ENCODE measurements at regions not wholly inside any gene's neighbourhood (a gene's known extent, or its start where the extent isn't known, plus 50 kb on each side); places are given as distances from the start of the nearest gene placed in this dataset.
"Not testable (repeated sequence)": the region's sequence is repeated elsewhere in the genome, so short reads cannot be mapped to it uniquely, and the experiment has no call there.

DNA sequence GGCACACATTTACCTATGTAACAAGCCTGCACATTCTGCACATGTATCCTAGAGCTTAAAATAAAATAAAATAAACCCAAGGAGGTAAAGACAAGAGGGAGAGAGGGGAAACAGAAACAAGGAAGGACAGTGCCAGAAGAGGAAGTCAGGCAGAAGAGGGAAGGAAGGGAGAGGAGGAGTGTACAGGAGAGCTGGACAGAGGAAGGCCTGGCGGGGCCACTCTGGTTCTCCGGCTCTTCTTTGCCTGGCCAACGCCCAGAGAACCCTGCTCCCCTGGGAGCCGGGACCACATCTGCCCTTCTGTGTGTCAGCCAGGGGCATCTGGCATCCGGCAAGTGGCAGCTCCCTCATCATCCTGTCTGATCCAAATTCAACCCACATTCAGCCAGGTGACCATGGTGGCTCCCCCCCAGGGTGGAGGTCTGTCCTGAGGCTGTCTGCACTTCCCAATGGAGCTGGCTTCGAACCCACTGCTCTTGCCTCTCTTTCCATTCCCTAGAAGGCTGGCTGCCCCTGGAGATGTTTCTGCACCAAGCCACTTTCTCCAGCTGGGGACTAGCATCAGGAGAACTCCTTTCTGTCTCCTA is 55.5 kb upstream of the RABL2A start:
- TF ChIP-seq, protein P1, sequence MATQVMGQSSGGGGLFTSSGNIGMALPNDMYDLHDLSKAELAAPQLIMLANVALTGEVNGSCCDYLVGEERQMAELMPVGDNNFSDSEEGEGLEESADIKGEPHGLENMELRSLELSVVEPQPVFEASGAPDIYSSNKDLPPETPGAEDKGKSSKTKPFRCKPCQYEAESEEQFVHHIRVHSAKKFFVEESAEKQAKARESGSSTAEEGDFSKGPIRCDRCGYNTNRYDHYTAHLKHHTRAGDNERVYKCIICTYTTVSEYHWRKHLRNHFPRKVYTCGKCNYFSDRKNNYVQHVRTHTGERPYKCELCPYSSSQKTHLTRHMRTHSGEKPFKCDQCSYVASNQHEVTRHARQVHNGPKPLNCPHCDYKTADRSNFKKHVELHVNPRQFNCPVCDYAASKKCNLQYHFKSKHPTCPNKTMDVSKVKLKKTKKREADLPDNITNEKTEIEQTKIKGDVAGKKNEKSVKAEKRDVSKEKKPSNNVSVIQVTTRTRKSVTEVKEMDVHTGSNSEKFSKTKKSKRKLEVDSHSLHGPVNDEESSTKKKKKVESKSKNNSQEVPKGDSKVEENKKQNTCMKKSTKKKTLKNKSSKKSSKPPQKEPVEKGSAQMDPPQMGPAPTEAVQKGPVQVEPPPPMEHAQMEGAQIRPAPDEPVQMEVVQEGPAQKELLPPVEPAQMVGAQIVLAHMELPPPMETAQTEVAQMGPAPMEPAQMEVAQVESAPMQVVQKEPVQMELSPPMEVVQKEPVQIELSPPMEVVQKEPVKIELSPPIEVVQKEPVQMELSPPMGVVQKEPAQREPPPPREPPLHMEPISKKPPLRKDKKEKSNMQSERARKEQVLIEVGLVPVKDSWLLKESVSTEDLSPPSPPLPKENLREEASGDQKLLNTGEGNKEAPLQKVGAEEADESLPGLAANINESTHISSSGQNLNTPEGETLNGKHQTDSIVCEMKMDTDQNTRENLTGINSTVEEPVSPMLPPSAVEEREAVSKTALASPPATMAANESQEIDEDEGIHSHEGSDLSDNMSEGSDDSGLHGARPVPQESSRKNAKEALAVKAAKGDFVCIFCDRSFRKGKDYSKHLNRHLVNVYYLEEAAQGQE (IDR thresholded peaks at IDR 0.05; ENCODE audit: insufficient read depth in 1 of 2, low read depth in 2 of 2, low read length in 1 of 2) = not testable (repeated sequence)
- TF ChIP-seq, protein P2, sequence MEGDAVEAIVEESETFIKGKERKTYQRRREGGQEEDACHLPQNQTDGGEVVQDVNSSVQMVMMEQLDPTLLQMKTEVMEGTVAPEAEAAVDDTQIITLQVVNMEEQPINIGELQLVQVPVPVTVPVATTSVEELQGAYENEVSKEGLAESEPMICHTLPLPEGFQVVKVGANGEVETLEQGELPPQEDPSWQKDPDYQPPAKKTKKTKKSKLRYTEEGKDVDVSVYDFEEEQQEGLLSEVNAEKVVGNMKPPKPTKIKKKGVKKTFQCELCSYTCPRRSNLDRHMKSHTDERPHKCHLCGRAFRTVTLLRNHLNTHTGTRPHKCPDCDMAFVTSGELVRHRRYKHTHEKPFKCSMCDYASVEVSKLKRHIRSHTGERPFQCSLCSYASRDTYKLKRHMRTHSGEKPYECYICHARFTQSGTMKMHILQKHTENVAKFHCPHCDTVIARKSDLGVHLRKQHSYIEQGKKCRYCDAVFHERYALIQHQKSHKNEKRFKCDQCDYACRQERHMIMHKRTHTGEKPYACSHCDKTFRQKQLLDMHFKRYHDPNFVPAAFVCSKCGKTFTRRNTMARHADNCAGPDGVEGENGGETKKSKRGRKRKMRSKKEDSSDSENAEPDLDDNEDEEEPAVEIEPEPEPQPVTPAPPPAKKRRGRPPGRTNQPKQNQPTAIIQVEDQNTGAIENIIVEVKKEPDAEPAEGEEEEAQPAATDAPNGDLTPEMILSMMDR (IDR thresholded peaks at IDR 0.05) = not testable (repeated sequence)
